BLaER1 (cell line): ENCODE measurements at regions not wholly inside any gene's neighbourhood (a gene's known extent, or its start where the extent isn't known, plus 50 kb on each side); places are given as distances from the start of the nearest gene placed in this dataset.

Experiments used
- H3K27ac ChIP-seq: shearing (Covaris generic); formaldehyde crosslinking; 2 replicates; pipeline ENCODE4 v1.8.1; 2022
- H3K27me3 ChIP-seq: shearing (Covaris generic); formaldehyde crosslinking; 2 replicates; pipeline ENCODE4 v1.8.1; 2022
- H3K36me3 ChIP-seq: shearing (Covaris generic); formaldehyde crosslinking; 2 replicates; pipeline ENCODE4 v1.8.1; 2022
- H3K4me1 ChIP-seq: shearing (Covaris generic); formaldehyde crosslinking; 2 replicates; pipeline ENCODE4 v1.8.1; 2022
- H3K4me2 ChIP-seq: shearing (Covaris generic); formaldehyde crosslinking; 2 replicates; pipeline ENCODE4 v1.8.1; 2022
- H3K4me3 ChIP-seq: shearing (Covaris generic); formaldehyde crosslinking; 2 replicates; pipeline ENCODE4 v1.8.1; 2022
- H3K9ac ChIP-seq: shearing (Covaris generic); formaldehyde crosslinking; 2 replicates; pipeline ENCODE4 v1.8.1; 2022
- H3K9me3 ChIP-seq: shearing (Covaris generic); formaldehyde crosslinking; 2 replicates; pipeline ENCODE4 v1.8.1; 2022
- H4K20me1 ChIP-seq: shearing (Covaris generic); formaldehyde crosslinking; 2 replicates; pipeline ENCODE4 v1.8.1; 2022
- Cebpa-rat ChIP-seq: shearing (Covaris generic); IDR thresholded peaks from 2 replicates; pipeline ENCODE4 v1.8.1; 2022

DNA sequence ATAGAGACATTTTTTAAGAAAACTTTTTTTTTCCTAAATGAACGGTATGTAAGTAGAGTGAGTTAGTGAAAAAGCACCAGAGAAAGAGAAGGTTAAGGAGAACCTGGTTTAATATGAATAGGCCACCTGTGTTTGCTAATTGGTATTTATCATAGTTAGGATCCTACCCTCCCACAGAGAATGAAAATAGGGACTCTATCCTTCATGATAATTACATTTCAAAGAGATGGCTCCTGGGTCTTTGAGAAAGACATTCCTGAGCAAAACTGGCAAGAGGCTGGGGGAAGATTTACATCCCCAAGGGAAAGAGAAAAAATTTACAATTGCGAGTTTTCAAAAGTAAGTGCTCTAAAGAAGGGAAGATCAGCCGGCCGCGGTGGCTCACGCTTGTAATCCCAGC, 1284.5 kb downstream of the SLITRK1 start:
- H3K36me3 ChIP-seq: no peaks in the 10 kb centered on the region
- TF ChIP-seq Cebpa-rat: no peak
- no peak overlapping the region for H3K9ac ChIP-seq

GRCh38 chr13:82593239-82593638, 1289.0 kb downstream of the SLITRK1 start:
- H3K27me3 ChIP-seq: no peaks in the 10 kb centered on the region

More for the DNA sequence above, 1284.5 kb downstream of the SLITRK1 start:
- H3K4me1 ChIP-seq: no peaks in the 10 kb centered on the region
- H3K27ac ChIP-seq: no peak overlapping the region
- H3K4me3 ChIP-seq: no peak overlapping the region
- no peak overlapping the region for H3K4me2 ChIP-seq
- no peaks in the 10 kb centered on the region for H3K27me3 ChIP-seq
- H4K20me1 ChIP-seq: no peaks in the 10 kb centered on the region
- H3K9me3 ChIP-seq: peaks cover under 1% of the 10 kb centered on the region; the same call in 1 of the 2 replicates

GRCh38 chr13:82571653-82572052, 1310.6 kb downstream of the SLITRK1 start:
- Histone ChIP-seq H3K4me1 (peaks cover 14% of the 10 kb centered on the region), H3K4me3 (no peak overlapping the region), H3K9me3 (peaks cover 33% of the 10 kb centered on the region), H4K20me1 (no peaks in the 10 kb centered on the region), H3K27me3 (no peaks in the 10 kb centered on the region), H3K4me2 (peak overlapping the region; percentile 25), H3K27ac (no peak overlapping the region), H3K9ac (no peak overlapping the region), H3K36me3 (no peaks in the 10 kb centered on the region)
- no peak for TF ChIP-seq Cebpa-rat

More at GRCh38 chr13:82593239-82593638, 1289.0 kb downstream of the SLITRK1 start:
- H3K4me1 ChIP-seq: no peaks in the 10 kb centered on the region
- H3K9me3 ChIP-seq: peaks cover 8% of the 10 kb centered on the region; the same call in 1 of the 2 replicates
- TF ChIP-seq Cebpa-rat: no peak
- H3K36me3 ChIP-seq: no peaks in the 10 kb centered on the region
- no peak overlapping the region for H3K9ac ChIP-seq
- no peak overlapping the region for H3K27ac ChIP-seq
- H3K4me3 ChIP-seq: no peak overlapping the region
- no peaks in the 10 kb centered on the region for H4K20me1 ChIP-seq
- no peak overlapping the region for H3K4me2 ChIP-seq

GRCh38 chr13:82569581-82569980, 1312.7 kb downstream of the SLITRK1 start:
- Histone ChIP-seq H3K4me2 (no peak overlapping the region), H3K27me3 (no peaks in the 10 kb centered on the region), H4K20me1 (no peaks in the 10 kb centered on the region), H3K4me1 (peaks cover 14% of the 10 kb centered on the region), H3K27ac (no peak overlapping the region), H3K9me3 (peaks cover 14% of the 10 kb centered on the region), H3K4me3 (no peak overlapping the region), H3K9ac (no peak overlapping the region), H3K36me3 (no peaks in the 10 kb centered on the region)
- TF ChIP-seq Cebpa-rat: no peak

GRCh38 chr13:82566864-82567263, 1315.4 kb downstream of the SLITRK1 start:
- no peak overlapping the region for H3K9ac ChIP-seq
- no peak overlapping the region for H3K4me2 ChIP-seq
- no peak overlapping the region for H3K27ac ChIP-seq
- H3K4me1 ChIP-seq: peaks cover 8% of the 10 kb centered on the region
- H3K9me3 ChIP-seq: peaks cover 9% of the 10 kb centered on the region
- no peaks in the 10 kb centered on the region for H3K36me3 ChIP-seq
- no peaks in the 10 kb centered on the region for H4K20me1 ChIP-seq
- TF ChIP-seq Cebpa-rat: no peak
- H3K27me3 ChIP-seq: no peaks in the 10 kb centered on the region
- H3K4me3 ChIP-seq: no peak overlapping the region

GRCh38 chr13:82565201-82565600, 1317.1 kb downstream of the SLITRK1 start:
- no peaks in the 10 kb centered on the region for H4K20me1 ChIP-seq
- no peak for TF ChIP-seq Cebpa-rat
- H3K27ac ChIP-seq: no peak overlapping the region
- H3K9ac ChIP-seq: no peak overlapping the region
- H3K9me3 ChIP-seq: peaks cover 4% of the 10 kb centered on the region
- no peaks in the 10 kb centered on the region for H3K36me3 ChIP-seq
- H3K4me1 ChIP-seq: 0 out of 2 replicates have a peak, but pooled peaks cover 4% of the 10 kb centered on the region
- no peak overlapping the region for H3K4me2 ChIP-seq
- no peaks in the 10 kb centered on the region for H3K27me3 ChIP-seq
- H3K4me3 ChIP-seq: no peak overlapping the region

DNA sequence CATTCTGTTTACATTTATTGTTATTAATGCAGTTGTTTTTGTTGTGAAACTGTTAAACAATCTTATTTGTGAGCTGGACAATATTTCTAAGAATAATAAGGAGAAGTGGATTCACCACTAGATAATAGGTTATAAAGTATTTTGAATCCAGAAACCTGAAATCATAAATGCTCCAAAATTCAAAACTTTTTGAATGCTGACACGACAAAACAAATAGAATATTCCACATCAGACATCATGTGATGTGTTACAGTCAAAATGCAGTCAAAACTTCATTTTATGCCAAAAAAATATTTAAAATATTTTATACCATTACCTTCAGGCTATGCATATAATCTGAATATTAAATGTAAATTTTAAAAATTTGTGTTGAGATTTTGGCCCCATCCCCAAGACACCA, 1321.4 kb downstream of the SLITRK1 start:
- no peak for TF ChIP-seq Cebpa-rat
- no peaks in the 10 kb centered on the region for H3K36me3 ChIP-seq
- H3K4me3 ChIP-seq: no peak overlapping the region
- no peaks in the 10 kb centered on the region for H3K4me1 ChIP-seq
- H3K9ac ChIP-seq: no peak overlapping the region
- H3K27ac ChIP-seq: no peak overlapping the region
- no peaks in the 10 kb centered on the region for H3K9me3 ChIP-seq
- no peak overlapping the region for H3K4me2 ChIP-seq
- no peaks in the 10 kb centered on the region for H3K27me3 ChIP-seq
- no peaks in the 10 kb centered on the region for H4K20me1 ChIP-seq

GRCh38 chr13:82522872-82523271, 1359.4 kb downstream of the SLITRK1 start:
- H3K4me1 ChIP-seq: no peaks in the 10 kb centered on the region
- no peak for TF ChIP-seq Cebpa-rat
- no peak overlapping the region for H3K4me3 ChIP-seq
- H3K9ac ChIP-seq: no peak overlapping the region
- H3K4me2 ChIP-seq: no peak overlapping the region
- no peaks in the 10 kb centered on the region for H3K27me3 ChIP-seq
- no peaks in the 10 kb centered on the region for H3K9me3 ChIP-seq
- H3K27ac ChIP-seq: no peak overlapping the region
- H4K20me1 ChIP-seq: no peaks in the 10 kb centered on the region
- H3K36me3 ChIP-seq: no peaks in the 10 kb centered on the region

- Histone ChIP-seq H3K9ac (no peak overlapping the region), H3K9me3 (no peaks in the 10 kb centered on the region), H4K20me1 (no peaks in the 10 kb centered on the region), H3K36me3 (no peaks in the 10 kb centered on the region), H3K4me3 (no peak overlapping the region), H3K4me1 (no peaks in the 10 kb centered on the region), H3K4me2 (no peak overlapping the region), H3K27me3 (no peaks in the 10 kb centered on the region), H3K27ac (no peak overlapping the region)
- no peak for TF ChIP-seq Cebpa-rat
Observed at GRCh38 chr13:82506805-82507414, 1375.4 kb downstream of the SLITRK1 start.

DNA sequence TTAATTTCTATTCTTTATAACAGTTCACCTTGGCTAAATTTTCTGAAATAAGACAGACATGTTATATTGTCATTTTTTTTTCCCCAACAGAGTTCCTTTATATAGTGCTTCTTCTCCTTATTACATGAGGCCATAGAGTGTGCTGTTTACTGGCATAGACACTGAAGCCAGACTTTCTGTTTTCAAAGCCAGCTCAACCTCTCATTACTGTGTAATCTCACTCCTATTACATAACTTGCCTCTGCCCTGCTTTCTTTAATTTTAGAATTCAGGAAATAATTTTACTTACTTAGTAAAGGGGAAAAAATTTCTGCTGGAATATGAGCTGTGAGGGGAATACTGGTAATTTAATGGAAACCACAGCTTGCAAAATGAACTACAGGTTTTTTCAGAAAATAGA, 1380.4 kb downstream of the SLITRK1 start:
- H3K27me3 ChIP-seq: no peaks in the 10 kb centered on the region
- H3K9ac ChIP-seq: no peak overlapping the region
- no peaks in the 10 kb centered on the region for H3K4me1 ChIP-seq
- H3K9me3 ChIP-seq: no peaks in the 10 kb centered on the region
- no peak for TF ChIP-seq Cebpa-rat
- no peak overlapping the region for H3K27ac ChIP-seq
- no peak overlapping the region for H3K4me3 ChIP-seq
- H4K20me1 ChIP-seq: no peaks in the 10 kb centered on the region
- H3K36me3 ChIP-seq: no peaks in the 10 kb centered on the region
- no peak overlapping the region for H3K4me2 ChIP-seq

DNA sequence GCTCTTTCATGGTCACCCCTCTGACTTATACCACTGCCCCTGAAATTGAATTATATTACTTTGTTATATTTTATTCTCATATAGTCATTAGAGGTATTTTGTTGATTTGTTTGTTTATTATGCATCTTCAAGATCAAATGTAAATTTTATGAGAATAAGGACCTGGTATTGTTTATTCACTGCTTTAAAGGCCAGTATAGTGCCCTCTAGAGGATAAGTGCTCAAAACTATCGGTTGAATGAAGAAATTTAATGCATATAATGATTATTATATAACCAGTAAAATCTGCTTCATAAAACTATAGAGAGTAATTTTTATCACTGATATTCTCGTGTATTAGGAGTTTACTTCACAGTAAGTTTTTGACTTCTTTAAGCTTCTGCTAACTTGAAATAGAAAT, 1401.9 kb downstream of the SLITRK1 start:
- Histone ChIP-seq H3K9ac (no peak overlapping the region), H4K20me1 (no peaks in the 10 kb centered on the region), H3K36me3 (no peaks in the 10 kb centered on the region), H3K4me1 (no peaks in the 10 kb centered on the region), H3K27ac (no peak overlapping the region), H3K4me2 (no peak overlapping the region), H3K27me3 (no peaks in the 10 kb centered on the region), H3K9me3 (no peaks in the 10 kb centered on the region), H3K4me3 (no peak overlapping the region)
- no peak for TF ChIP-seq Cebpa-rat
